ENCODE measurements at regions not wholly inside any gene's neighbourhood (a gene's known extent, or its start where the extent isn't known, plus 50 kb on each side); places are given as distances from the start of the nearest gene placed in this dataset.

DNA sequence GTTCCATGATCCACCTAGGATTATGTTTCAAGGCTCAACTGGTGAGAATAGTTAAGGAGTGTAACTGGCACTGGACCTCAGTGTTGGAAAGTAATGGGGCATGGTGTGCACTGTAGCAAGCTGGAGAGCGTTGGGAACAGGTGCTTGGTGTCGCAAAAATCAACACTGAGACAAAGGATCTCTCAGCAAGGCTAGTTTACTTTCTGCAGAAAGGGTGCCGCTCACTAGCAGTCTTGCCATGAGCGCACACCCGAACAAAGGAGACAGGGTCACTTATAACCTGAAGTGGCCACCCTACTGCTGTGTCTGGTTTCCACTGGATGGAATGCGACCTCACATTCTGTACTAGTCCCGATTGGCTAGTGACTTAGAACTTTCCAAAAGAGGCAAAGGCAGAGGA, 133.2 kb downstream of the TMEM17 start:
- Histone ChIP-seq H4K20me1 (ENCODE audit: insufficient read depth, low read length) (no peaks in the 10 kb centered on the region), H3K4me2 (ENCODE audit: low read length) (no peak overlapping the region), H3K36me3 (ENCODE audit: insufficient read depth, low read length) (no peaks in the 10 kb centered on the region), H3K9me3 (ENCODE audit: insufficient read depth, low read depth, low read length) (peaks cover 5% of the 10 kb centered on the region), H3K27ac (ENCODE audit: low read depth, low read length) (no peak overlapping the region), H3K4me3 (ENCODE audit: insufficient read depth, low read depth, low read length) (no peak overlapping the region), H2AFZ (ENCODE audit: low read depth, low read length) (no peak overlapping the region), H3K79me2 (ENCODE audit: insufficient read depth, low read length) (no peaks in the 10 kb centered on the region), H3K4me1 (ENCODE audit: insufficient read depth, low read length) (no peaks in the 10 kb centered on the region), H3K27me3 (ENCODE audit: insufficient read depth, low read length) (no peaks in the 10 kb centered on the region), H3K9ac (ENCODE audit: low read length) (no peak overlapping the region)
- TF ChIP-seq EZH2 (IDR thresholded peaks at IDR 0.05; ENCODE audit: insufficient read depth, low read length) = no peak
- TF ChIP-seq, protein P1, sequence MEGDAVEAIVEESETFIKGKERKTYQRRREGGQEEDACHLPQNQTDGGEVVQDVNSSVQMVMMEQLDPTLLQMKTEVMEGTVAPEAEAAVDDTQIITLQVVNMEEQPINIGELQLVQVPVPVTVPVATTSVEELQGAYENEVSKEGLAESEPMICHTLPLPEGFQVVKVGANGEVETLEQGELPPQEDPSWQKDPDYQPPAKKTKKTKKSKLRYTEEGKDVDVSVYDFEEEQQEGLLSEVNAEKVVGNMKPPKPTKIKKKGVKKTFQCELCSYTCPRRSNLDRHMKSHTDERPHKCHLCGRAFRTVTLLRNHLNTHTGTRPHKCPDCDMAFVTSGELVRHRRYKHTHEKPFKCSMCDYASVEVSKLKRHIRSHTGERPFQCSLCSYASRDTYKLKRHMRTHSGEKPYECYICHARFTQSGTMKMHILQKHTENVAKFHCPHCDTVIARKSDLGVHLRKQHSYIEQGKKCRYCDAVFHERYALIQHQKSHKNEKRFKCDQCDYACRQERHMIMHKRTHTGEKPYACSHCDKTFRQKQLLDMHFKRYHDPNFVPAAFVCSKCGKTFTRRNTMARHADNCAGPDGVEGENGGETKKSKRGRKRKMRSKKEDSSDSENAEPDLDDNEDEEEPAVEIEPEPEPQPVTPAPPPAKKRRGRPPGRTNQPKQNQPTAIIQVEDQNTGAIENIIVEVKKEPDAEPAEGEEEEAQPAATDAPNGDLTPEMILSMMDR (IDR thresholded peaks at IDR 0.05; ENCODE audit: insufficient read depth, low read depth, low read length) = no peak
- H3K27me3 Mint-ChIP-seq (ENCODE audit: low read depth, unreplicated experiment) = no peaks in the 10 kb centered on the region
- no peak for FAIRE-seq
- H3K36me3 Mint-ChIP-seq (ENCODE audit: low read depth, unreplicated experiment) = no peaks in the 10 kb centered on the region
- H3K4me3 Mint-ChIP-seq (ENCODE audit: unreplicated experiment) = no peak overlapping the region
- no peaks in the 10 kb centered on the region for H3K4me1 Mint-ChIP-seq (ENCODE audit: low read depth, unreplicated experiment)
- no peak for DNase-seq (ENCODE audit: low read depth)
- no peak overlapping the region for H3K27ac Mint-ChIP-seq (ENCODE audit: unreplicated experiment)
- peaks cover 22% of the 10 kb centered on the region for H3K9me3 Mint-ChIP-seq (ENCODE audit: unreplicated experiment)

DNA sequence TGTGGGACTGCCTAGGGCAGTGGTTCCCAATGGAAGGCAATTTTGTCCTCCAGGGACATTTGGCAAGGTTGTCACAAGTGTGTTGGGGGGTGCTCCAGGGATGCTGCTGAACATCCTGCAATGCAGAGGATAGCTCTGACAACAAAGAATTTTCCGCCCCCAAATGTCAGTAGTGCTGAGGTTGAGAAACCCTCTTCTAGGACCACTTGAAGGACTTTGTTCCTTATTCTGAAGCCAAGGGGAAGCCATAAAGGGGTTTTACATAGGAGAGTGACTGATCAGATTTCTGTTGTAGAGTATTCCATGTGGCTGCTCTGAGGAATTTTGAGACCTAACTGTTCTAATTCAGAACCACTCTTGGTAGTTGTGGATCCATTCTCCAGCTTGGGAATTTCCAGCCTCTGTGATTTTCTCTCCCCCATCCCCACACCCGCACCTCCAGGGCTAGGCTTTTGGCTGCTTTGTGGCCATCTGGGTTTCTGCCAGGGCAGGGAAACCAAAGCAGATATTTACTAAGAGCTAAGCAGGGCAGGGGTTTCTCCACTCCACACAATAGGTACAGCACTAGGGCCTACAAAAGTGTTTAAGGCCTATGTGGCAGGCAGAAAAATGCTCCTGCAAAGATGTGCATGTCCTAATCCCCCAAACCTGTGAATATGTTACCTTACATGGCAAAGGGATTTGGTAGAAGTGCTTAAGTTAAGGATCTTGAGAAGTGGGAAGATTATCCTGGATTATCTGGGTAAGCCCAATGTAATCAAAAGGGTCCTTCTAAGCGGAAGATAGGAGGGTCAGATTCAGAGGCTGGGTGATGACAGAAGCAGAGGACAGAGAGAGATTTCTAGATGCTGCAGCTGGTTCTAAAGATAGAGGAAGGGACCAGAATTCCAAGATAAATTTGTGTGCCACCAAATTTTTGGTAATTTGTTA, 135.4 kb downstream of the TMEM17 start:
- H2AFZ ChIP-seq (ENCODE audit: low read depth, low read length) = no peak overlapping the region
- no peak for FAIRE-seq

DNA sequence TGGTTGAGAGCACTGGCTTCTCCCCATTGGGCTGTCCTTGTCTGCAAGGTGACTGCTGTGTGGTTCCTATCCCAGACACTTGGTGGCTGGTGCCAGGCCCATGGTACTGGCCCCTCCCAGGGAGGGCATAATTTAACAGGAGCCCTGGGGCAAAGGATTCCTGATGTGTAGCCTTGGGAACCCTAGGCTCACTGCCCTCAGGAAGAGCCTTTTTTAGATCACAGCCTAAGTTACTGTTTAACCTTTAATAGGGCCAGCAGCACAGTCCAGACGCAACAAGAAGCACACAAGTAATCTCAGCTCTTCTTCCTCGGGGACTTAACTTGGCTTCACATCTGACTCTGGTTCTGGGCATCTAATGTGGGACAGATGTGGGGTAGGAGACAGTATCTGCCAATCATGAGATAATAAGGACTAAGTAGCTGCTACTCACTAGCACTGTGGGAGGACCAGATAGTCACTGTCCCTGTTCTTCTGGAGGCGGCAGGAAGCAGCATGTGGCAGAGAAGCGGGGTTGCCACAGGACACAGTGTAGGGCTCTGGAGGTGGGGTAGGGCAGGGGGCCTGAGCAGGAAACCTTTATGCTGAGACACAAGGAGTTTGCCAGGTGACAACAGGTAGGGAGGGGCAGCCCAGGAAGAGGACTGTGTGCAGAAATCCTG, 136.3 kb downstream of the TMEM17 start:
- H3K4me3 Mint-ChIP-seq (ENCODE audit: unreplicated experiment) = no peak overlapping the region
- no peaks in the 10 kb centered on the region for H4K20me1 ChIP-seq (ENCODE audit: insufficient read depth, low read length)
- no peaks in the 10 kb centered on the region for H3K4me1 Mint-ChIP-seq (ENCODE audit: low read depth, unreplicated experiment)
- no peak overlapping the region for H3K27ac Mint-ChIP-seq (ENCODE audit: unreplicated experiment)
- H3K4me1 ChIP-seq (ENCODE audit: insufficient read depth, low read length) = no peaks in the 10 kb centered on the region
- TF ChIP-seq, protein P1 (IDR thresholded peaks at IDR 0.05; ENCODE audit: insufficient read depth, low read depth, low read length) = no peak
- TF ChIP-seq EZH2 (IDR thresholded peaks at IDR 0.05; ENCODE audit: insufficient read depth, low read length) = no peak
- H3K4me2 ChIP-seq (ENCODE audit: low read length) = no peak overlapping the region
- no peak overlapping the region for H3K27ac ChIP-seq (ENCODE audit: low read depth, low read length)
- DNase-seq (ENCODE audit: low read depth) (no peak), FAIRE-seq (no peak)
- H3K4me3 ChIP-seq (ENCODE audit: insufficient read depth, low read depth, low read length) = no peak overlapping the region
- H2AFZ ChIP-seq (ENCODE audit: low read depth, low read length) = no peak overlapping the region
- H3K79me2 ChIP-seq (ENCODE audit: insufficient read depth, low read length) = no peaks in the 10 kb centered on the region
- no peak overlapping the region for H3K9ac ChIP-seq (ENCODE audit: low read length)
- H3K9me3 ChIP-seq (ENCODE audit: insufficient read depth, low read depth, low read length) = peaks cover 5% of the 10 kb centered on the region
- H3K36me3 ChIP-seq (ENCODE audit: insufficient read depth, low read length) = no peaks in the 10 kb centered on the region
- H3K9me3 Mint-ChIP-seq (ENCODE audit: unreplicated experiment) = peaks cover 17% of the 10 kb centered on the region
- no peaks in the 10 kb centered on the region for H3K27me3 ChIP-seq (ENCODE audit: insufficient read depth, low read length)
- H3K36me3 Mint-ChIP-seq (ENCODE audit: low read depth, unreplicated experiment) = no peaks in the 10 kb centered on the region
- H3K27me3 Mint-ChIP-seq (ENCODE audit: low read depth, unreplicated experiment) = no peaks in the 10 kb centered on the region

More for the DNA sequence above, 135.4 kb downstream of the TMEM17 start:
- no peaks in the 10 kb centered on the region for H3K4me1 ChIP-seq (ENCODE audit: insufficient read depth, low read length)
- no peaks in the 10 kb centered on the region for H4K20me1 ChIP-seq (ENCODE audit: insufficient read depth, low read length)
- H3K27ac Mint-ChIP-seq (ENCODE audit: unreplicated experiment) = no peak overlapping the region
- H3K27me3 ChIP-seq (ENCODE audit: insufficient read depth, low read length) = no peaks in the 10 kb centered on the region
- no peak for DNase-seq (ENCODE audit: low read depth)
- H3K9me3 Mint-ChIP-seq (ENCODE audit: unreplicated experiment) = peaks cover 17% of the 10 kb centered on the region
- no peaks in the 10 kb centered on the region for H3K36me3 Mint-ChIP-seq (ENCODE audit: low read depth, unreplicated experiment)
- no peak overlapping the region for H3K4me3 ChIP-seq (ENCODE audit: insufficient read depth, low read depth, low read length)
- no peaks in the 10 kb centered on the region for H3K79me2 ChIP-seq (ENCODE audit: insufficient read depth, low read length)
- no peak overlapping the region for H3K4me2 ChIP-seq (ENCODE audit: low read length)
- H3K4me1 Mint-ChIP-seq (ENCODE audit: low read depth, unreplicated experiment) = no peaks in the 10 kb centered on the region
- no peak for TF ChIP-seq EZH2 (IDR thresholded peaks at IDR 0.05; ENCODE audit: insufficient read depth, low read length)
- H3K4me3 Mint-ChIP-seq (ENCODE audit: unreplicated experiment) = no peak overlapping the region
- H3K9ac ChIP-seq (ENCODE audit: low read length) = no peak overlapping the region
- H3K27ac ChIP-seq (ENCODE audit: low read depth, low read length) = no peak overlapping the region
- peaks cover 5% of the 10 kb centered on the region for H3K9me3 ChIP-seq (ENCODE audit: insufficient read depth, low read depth, low read length)
- H3K27me3 Mint-ChIP-seq (ENCODE audit: low read depth, unreplicated experiment) = no peaks in the 10 kb centered on the region
- H3K36me3 ChIP-seq (ENCODE audit: insufficient read depth, low read length) = no peaks in the 10 kb centered on the region
